GM18870 (cell line): ENCODE measurements at regions not wholly inside any gene's neighbourhood (a gene's known extent, or its start where the extent isn't known, plus 50 kb on each side); places are given as distances from the start of the nearest gene placed in this dataset.

Source experiments
- ATAC-seq: cut with Tn5 transposase; IDR thresholded peaks from one replicate; pipeline ENCODE4 v1.9.1; 2021; ENCODE audit warnings: moderate library complexity; ENCODE audit not compliant: unreplicated experiment

DNA sequence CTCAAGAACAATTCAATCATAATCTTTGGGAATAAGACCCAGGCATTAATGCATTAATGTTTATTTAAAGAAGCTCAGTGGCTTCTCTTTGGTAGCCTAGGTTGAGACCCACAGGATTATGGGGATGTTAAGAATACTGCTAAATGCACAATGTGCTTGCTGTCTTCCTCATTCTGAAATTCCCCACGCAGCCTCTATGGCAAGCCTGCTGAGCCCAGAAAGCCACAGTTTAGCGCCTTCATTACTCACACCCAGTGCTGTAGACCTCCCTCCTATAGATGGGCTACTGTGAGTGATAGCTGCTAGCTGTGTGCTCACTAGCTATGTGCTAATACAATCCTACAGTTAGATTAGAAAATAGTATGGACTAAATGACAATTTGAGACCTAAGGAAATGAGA lies 90.6 kb downstream of the TNFSF13B start:
- ATAC-seq: no peak

GRCh38 chr13:108361769-108362168 lies 92.3 kb downstream of the TNFSF13B start:
- ATAC-seq: no peak

- no peak for ATAC-seq
Observed at GRCh38 chr13:108363666-108364065, 94.1 kb downstream of the TNFSF13B start.

DNA sequence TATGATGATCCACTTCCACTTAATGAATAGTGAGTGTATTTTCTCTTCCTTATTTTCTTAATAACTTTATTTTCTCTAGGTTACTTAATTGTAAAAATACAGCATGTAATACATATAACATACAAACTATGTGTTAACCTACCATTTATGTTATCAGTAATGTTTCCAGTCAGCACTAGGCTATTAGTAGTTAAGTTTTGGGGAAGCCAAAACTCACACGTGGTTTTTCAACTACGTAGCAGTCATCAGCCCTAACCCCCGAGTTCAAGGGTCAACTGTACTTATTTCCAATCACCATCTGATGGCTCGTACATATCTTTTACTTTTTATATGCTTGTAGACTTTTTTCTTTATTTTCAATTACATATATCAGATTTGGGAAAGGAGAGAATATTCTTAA lies 95.7 kb downstream of the TNFSF13B start:
- ATAC-seq: no peak

DNA sequence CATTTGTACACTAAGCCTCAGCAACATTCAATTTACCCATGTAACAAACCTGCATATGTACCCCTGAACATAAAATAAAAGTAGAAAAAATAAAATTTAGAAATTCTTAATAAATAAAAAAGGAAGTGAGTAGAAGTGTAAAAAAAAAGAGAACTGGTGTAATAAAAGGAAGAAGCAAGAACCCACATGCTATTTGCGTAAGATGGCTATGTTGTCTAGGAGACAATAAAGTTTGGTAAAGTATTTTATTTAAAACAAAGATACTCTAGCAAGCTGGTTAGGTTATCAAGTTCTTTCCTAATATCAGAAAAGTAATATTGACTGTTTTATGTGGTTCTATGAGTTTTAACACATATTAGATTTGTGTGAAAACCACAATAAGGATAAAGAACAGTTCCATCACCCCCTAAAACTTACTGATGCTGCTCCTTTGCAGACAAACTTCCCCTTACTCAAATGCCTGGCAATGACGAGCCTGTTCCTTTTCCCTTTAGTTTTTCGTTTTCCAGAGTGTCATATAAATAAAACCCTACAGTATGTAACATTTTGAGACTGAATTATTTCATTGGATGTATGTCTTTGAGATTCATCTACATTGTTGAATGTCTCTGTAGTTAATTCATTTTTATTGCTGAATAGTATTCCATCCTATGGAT lies 98.9 kb downstream of the TNFSF13B start:
- no peak for ATAC-seq

DNA sequence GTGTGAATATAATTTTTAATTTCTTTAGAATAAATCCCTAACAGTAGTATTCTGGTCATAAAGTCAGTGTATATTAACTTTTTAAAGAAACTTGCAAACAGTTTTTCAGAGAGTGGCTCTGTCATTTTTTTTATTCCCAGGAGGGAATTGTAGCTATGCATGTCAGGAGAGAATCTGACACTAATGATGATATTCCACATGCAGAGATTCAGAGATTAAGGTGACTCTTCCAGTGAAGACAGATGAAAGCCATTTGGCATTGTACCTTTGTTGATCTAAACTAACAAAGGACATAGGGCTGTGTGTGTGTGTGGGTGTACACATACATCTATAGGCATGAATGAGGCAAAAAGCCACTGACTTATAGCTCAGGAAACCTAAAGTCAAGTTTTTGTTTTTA lies 99.9 kb downstream of the TNFSF13B start:
- no peak for ATAC-seq

DNA sequence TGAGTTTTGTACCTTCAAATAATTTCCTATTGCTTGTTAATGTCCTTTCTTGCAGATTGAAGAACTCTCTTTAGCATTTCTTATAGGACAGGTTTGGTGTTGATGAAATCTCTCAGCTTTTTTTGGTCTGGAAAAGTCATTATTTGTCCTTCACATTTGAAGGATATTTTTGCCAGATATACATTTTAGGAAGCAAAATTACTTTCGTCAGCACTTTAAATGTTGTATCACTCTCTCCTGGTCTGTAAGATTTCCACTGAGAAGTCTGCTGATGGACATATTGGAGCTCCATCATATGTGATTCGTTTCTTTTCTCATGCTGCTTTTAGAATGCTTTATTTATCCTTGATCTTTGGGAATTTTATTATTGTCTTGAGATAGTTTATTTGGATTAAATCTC lies 105.5 kb downstream of the TNFSF13B start:
- no peak for ATAC-seq

DNA sequence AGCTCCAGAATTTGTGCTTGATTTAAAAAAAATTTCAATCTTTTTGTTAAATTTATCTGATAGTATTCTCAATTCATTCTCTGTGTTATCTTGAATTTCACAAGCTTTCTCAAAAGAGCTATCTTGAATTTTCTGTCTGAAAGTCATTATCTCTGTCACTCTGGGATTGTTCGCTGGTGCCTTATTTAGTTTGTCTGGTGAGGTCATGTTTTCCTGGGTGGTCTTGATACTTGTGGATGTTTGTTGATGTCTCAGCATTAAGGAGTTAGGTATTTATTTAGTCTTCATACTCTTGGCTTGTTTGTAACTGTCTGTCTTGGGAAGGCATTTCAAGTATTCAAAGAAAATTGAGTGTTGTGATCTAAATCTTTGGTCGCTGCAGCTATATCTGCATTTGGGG lies 106.3 kb downstream of the TNFSF13B start:
- ATAC-seq: no peak

GRCh38 chr13:108376308-108376707 lies 106.8 kb downstream of the TNFSF13B start:
- ATAC-seq: no peak

DNA sequence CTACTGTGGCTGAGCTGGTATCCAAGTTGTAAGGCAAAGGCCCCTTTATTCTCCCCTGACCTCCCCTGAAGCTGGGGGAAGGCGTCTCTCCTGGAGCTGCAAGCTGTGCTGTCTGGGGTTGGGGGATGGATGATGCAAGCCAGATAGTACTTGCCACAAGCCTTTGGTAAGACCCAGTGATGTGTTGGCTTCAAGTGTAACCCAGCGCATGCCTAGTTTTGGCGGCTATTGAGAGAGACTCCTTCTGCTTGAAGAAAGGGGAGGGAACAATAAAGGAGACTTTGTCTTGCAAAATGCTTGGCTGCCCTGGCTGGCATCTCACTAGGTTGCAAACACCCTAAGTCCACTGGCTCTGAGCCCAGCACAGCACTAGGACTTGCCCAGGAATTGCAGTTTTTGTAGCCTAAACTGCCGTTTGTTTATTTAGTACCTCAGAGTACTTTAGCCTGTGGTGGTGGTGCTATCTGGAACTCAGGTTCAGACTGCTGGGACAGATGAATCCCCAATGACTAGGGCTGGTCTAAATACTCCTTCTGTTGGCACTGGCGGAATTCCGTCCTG lies 108.2 kb downstream of the TNFSF13B start:
- no peak for ATAC-seq

DNA sequence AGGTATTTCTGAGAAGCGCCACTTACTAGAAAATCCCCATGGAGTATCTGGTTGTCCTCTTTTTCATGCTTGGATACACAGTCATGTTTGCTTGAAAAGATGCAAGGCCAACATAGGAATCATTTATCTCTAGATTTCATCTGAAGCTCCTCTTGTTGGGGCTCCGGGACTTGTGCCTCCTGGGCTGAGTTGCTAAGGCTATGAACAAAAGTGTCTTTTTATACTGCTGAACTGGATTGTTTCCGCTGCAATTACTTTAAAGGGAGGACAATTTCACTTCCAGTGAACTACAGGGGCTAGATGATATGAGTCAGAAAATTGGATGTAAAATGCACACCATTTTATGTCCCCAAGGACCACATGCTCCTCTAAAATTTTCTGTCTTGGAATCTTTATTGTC lies 114.1 kb downstream of the TNFSF13B start:
- ATAC-seq: no peak

DNA sequence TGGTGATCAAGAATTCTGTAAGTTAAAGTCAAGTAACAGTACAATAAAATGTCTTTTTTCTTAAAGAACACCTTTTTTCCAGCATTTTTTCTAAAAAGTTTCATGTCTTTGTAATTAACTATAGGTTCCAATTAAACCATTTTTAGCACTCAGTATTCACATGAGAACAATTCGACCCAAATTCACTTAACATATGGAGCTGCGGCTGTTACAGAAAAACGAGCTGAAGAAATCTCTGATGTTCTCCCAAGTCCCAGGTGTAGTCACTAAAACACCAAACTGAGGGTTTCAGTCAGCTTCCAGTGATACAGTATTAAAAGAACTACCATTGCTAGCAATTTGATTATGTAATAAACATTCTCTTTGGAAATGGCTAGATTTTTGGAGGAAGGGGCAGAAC lies 117.6 kb downstream of the TNFSF13B start:
- no peak for ATAC-seq

DNA sequence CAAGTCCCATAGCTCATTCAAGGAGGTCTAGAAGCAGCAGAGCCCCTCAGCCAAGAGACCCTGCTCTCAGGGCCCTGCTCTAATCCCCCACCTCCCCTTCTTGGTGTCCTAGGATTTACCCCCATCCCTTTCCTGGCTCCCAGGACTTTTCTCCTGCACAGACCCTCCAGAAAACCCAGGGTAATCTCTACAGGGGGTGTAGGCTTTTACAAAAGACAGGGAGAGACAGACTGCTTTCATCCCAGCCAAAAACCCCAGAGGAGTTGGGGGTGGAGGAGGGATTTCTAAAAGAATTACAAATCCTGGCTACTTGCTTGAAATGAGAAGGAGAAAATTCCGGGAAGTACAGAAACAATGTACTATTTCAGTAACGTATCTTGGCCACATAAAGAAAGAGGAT lies 133.3 kb downstream of the TNFSF13B start:
- no peak for ATAC-seq

GRCh38 chr13:108407495-108407894 lies 138.0 kb downstream of the TNFSF13B start:
- peak; percentile 77 for ATAC-seq

- no peak for ATAC-seq
Observed at GRCh38 chr13:108408672-108409071, 139.2 kb downstream of the TNFSF13B start.

DNA sequence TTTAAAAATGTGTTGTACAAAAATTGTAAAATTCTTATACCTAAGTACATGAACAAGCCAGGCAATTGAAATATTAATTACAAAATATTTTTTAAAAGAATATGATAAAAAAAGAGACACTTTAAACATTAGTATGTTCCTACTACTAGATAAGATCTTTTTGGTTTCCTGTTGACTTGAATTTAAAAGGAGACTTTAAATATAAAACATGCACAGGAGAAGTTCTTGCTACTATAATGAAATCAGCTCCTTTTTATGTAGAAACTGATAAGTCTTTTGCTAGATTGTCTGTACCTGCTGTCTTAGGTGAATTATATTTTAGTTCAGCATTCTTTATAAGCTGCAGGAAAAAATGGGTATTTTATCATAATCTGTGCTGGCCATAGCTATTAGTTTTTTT lies 140.2 kb downstream of the TNFSF13B start:
- ATAC-seq: no peak

DNA sequence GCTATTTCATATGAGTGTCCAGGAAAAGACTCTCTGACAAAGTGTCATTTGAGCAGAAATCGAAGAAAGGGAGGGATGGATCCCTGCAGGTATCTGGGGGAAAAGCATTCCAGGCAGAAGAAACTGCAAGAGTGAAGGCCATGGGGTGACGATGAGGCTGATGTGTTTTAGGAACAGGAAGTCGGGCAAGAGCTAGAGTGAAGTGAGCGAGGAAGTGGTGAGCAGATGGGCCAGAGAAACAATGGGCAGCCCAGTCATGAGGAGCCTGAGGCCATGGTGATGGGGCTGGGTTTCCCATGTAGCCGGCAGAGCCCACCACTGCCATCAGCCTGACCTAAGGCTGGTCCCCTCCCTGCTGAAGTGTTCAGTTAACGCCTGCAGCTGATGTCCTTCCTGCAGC lies 150.2 kb downstream of the TNFSF13B start:
- no peak for ATAC-seq

DNA sequence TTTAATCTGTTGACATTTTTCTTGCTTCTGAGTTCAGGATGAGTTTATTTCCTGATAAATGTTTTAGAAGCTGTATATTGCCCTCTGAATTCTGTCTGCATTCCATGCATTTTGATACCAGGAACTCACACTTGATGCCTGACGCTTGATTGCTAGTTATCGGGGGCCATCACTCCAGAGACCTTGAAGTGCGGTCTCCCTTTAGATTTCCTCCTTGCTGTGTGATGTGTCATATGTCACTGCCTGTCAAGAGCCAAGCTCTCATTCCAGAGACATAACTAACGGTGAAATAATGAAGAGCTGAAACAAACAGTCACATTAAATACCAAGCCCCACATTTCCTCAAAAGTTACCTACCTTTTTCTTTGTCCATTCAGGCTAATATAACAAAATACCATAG lies 155.5 kb downstream of the TNFSF13B start:
- ATAC-seq: no peak

GRCh38 chr13:108426893-108427292 lies 157.4 kb downstream of the TNFSF13B start:
- no peak for ATAC-seq

DNA sequence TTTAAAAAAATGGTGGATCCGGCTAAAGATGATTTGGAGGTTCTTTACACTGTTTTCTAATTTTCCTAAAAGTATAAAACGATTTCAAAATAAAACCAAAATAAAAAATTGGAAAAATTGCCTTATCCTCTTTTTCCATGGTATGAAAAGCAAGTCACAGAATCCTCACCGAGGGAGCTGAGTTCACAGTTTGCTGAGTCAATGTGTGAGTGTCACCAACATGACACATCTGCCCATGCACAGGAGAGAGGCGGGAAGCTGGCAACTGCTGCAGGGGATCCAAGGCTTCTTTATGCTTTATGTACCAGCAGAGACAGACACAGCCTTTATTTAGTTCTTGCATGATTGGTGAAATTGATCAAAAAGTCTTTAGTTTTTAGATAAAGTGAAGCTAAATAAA lies 157.8 kb downstream of the TNFSF13B start:
- ATAC-seq: no peak

GRCh38 chr13:108428691-108429090 lies 159.2 kb downstream of the TNFSF13B start:
- ATAC-seq: no peak

GRCh38 chr13:108433976-108434755 lies 164.6 kb downstream of the TNFSF13B start:
- no peak for ATAC-seq
